Right lobe of liver (tissue), 6 donors: ENCODE measurements at regions not wholly inside any gene's neighbourhood (a gene's known extent, or its start where the extent isn't known, plus 50 kb on each side); places are given as distances from the start of the nearest gene placed in this dataset.

Source experiments
- ATAC-seq, 4 donors: fragments of 200-7000 bp; cut with Tn5 transposase; one replicate each; pipeline ENCODE4 v1.9.1; 2020; ENCODE audit warnings: mild to moderate bottlenecking in 4 of 4, moderate library complexity in 4 of 4
- DNase-seq, 3 donors: peaks; one replicate each; pipeline ENCODE4 v3.0.0-alpha.2; 2020
- H3K27ac ChIP-seq, 3 donors: fragments of 200-600 bp; one replicate each; pipeline ENCODE4 v1.8.0; 2022
- H3K27me3 ChIP-seq, 2 donors: fragments of 200-600 bp; one replicate each; pipeline ENCODE4 v1.8.0; 2022
- H3K36me3 ChIP-seq, 4 donors: fragments of 200-600 bp; sonication (generic) in 1 of 4; one replicate each; pipeline versions ENCODE4 v1.5.1 to v1.8.0; 2017 to 2022; ENCODE audit warnings: control low read depth in 1 of 4
- H3K4me1 ChIP-seq, 4 donors: fragments of 200-600 bp; sonication (generic) in 1 of 4; one replicate each; pipeline versions ENCODE4 v1.5.1 to v1.8.0; 2017 to 2022; ENCODE audit warnings: control low read depth in 1 of 4
- H3K4me3 ChIP-seq, 3 donors: fragments of 200-600 bp; one replicate each; pipeline ENCODE4 v1.8.0; 2022
- H3K9me3 ChIP-seq, 4 donors: fragments of 200-600 bp; sonication (generic) in 1 of 4; one replicate each; pipeline versions ENCODE4 v1.5.1 to v1.8.0; 2017 to 2022; ENCODE audit warnings: control low read depth in 1 of 4
- POLR2A ChIP-seq: fragments of 450-650 bp; IDR thresholded peaks from one replicate; pipeline ENCODE4 v1.6.1; 2017; ENCODE audit warnings: antibody characterized with exemption, mild to moderate bottlenecking
- WGBS: methylation state at CpG from one replicate; pipeline ENCODE4 v1.1.6; 2018; ENCODE audit warnings: low coverage, low lambda C conversion rate; ENCODE audit not compliant: insufficient coverage; ENCODE audit errors: missing lambda C conversion rate; 5-methylcytosine and 5-hydroxymethylcytosine counted together
- intact Hi-C, 2 donors: fragments of 100-400 bp; cut with DNase I; formaldehyde crosslinking; loops; one replicate each; pipeline versions ENCODE4 v1.11.2 to v1.14.1; 2022
- TF ChIP-seq, protein P1 (sequence below), 4 donors: fragments of 200-600 bp in 3 of 4; fragments of 450-650 bp in 1 of 4; IDR thresholded peaks; one replicate each; pipeline versions ENCODE4 v1.5.1 to v1.8.0; 2016 to 2022; ENCODE audit warnings: antibody characterized with exemption in 4 of 4, mild to moderate bottlenecking in 2 of 4
- donor health status: DM: no; HTN: yes; CAD: no.
- donor health status: DM: no; HTN: no; CAD: no.
- donor health status: DM: no; HTN: no; CAD: no.
- donor health status: DM: no; HTN: yes; CAD: no.
- donor health status: DM: no; HTN: yes; CAD: no.

DNA sequence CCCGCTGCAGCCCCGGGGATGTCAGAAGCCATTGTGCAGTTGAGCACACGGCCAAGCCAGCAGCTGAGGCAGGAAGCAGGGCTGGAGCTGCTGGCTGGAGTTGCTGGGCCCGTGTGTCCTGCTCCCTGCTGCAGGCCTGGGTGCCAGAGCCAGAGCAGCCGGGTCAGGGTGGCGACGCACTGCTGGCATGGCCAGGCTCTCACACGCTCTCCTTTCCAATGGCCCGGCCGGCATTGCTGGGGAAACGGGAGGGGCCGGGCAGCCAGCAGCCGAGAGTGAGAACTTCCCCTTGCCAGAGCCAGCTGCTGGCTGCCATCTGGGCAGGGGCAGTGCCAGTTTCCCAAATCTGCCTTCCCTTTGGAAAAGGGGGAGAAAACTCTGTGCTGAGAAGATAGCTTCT is 82.4 kb upstream of the PROX1 start:
- ATAC-seq (peak in 2 of 4 donors; percentile 13 to 14), DNase-seq (no peak)
- Histone ChIP-seq H3K36me3 (no peaks in the 10 kb centered on the region), H3K27me3 (no peaks in the 10 kb centered on the region), H3K27ac (no peak overlapping the region), H3K4me1 (no peaks in the 10 kb centered on the region), H3K4me3 (no peak overlapping the region), H3K9me3 (no peaks in the 10 kb centered on the region)
- intact Hi-C loops = no loop called here
- 40% methylated on average over 1 of the region's 13 CpGs for WGBS
- no peak for TF ChIP-seq POLR2A
- TF ChIP-seq, protein P1, sequence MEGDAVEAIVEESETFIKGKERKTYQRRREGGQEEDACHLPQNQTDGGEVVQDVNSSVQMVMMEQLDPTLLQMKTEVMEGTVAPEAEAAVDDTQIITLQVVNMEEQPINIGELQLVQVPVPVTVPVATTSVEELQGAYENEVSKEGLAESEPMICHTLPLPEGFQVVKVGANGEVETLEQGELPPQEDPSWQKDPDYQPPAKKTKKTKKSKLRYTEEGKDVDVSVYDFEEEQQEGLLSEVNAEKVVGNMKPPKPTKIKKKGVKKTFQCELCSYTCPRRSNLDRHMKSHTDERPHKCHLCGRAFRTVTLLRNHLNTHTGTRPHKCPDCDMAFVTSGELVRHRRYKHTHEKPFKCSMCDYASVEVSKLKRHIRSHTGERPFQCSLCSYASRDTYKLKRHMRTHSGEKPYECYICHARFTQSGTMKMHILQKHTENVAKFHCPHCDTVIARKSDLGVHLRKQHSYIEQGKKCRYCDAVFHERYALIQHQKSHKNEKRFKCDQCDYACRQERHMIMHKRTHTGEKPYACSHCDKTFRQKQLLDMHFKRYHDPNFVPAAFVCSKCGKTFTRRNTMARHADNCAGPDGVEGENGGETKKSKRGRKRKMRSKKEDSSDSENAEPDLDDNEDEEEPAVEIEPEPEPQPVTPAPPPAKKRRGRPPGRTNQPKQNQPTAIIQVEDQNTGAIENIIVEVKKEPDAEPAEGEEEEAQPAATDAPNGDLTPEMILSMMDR (IDR thresholded peaks at IDR 0.05) = no peak

DNA sequence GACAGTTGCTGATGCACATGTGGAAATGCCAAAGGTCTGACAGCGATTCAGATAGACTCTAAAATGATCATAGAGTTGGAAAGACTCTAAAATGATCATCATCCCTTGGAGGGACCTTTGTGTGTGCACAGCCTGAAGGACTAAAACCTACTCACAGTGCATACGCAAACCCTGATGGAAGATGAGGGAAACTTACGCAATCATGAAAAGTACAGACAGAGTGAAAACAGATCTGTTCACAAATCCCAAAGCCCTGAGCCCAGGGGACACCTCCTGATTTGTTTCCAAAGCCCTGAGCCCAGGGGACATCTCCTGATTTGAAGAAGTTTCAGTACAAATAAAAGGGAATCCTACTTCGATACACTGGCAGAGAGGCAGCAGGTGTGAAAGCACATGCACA is 79.3 kb upstream of the PROX1 start:
- ATAC-seq (no peak), DNase-seq (no peak)
- no peak overlapping the region for H3K4me3 ChIP-seq
- no peaks in the 10 kb centered on the region for H3K36me3 ChIP-seq
- H3K4me1 ChIP-seq = no peaks in the 10 kb centered on the region
- intact Hi-C loops = no loop called here
- no peaks in the 10 kb centered on the region for H3K9me3 ChIP-seq
- TF ChIP-seq POLR2A = no peak
- TF ChIP-seq, protein P1 (IDR thresholded peaks at IDR 0.05) = no peak
- 100% methylated on average over 2 of the region's 4 CpGs for WGBS
- H3K27ac ChIP-seq = no peak overlapping the region
- no peaks in the 10 kb centered on the region for H3K27me3 ChIP-seq

DNA sequence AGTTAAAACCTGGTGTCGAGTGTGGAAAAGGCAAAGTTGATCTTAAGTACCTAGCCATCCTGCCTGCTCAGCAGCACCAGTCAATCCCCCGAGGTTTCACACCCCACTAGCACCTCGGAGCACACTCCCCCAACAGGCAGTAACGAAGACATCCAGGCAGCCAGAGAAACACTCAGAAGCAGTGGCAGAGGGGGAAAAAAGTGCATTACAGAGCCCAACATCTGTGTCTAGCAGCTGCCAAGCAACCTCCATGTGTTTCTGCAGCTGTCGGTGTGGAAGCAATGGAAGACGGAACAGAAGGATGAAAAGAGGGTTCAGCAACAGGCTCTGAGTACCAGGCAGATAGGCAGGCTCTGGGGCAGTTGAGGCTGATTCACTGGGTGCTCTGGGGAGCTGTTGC is 73.4 kb upstream of the PROX1 start:
- Histone ChIP-seq H3K4me3 (no peak overlapping the region), H3K27me3 (no peaks in the 10 kb centered on the region), H3K27ac (no peak overlapping the region), H3K9me3 (no peaks in the 10 kb centered on the region), H3K4me1 (no peaks in the 10 kb centered on the region), H3K36me3 (no peaks in the 10 kb centered on the region)
- intact Hi-C loops = no loop called here
- DNase-seq = no peak
- TF ChIP-seq POLR2A = no peak
- TF ChIP-seq, protein P1 (IDR thresholded peaks at IDR 0.05) = no peak
- whole genome bisulfite sequencing = 63% methylated on average over 4 of the region's 6 CpGs
- ATAC-seq = no peak

DNA sequence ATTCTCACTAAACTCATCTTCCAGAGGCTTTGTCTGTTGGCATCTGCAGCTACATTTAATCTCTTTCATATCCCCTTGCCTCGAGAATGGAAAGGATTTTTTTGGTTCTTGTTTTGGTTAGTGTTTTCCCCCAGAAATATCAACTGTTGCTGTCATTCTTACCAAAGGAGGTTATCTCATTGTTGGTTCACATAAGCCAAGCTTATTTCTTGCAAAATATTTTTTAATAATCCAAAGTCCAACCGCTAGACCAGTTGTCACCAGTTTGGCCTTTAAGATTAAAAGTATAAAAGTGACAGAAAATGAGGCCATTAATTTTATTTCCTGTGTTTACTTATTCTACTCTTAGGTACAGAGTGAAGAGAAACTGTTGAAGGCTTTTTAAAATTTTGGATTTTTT is 66.5 kb upstream of the PROX1 start:
- Histone ChIP-seq H3K4me3 (no peak overlapping the region), H3K9me3 (no peaks in the 10 kb centered on the region), H3K4me1 (peaks cover 0 to 18% (median 0%) of the 10 kb centered on the region in 4 donors), H3K27me3 (no peaks in the 10 kb centered on the region), H3K36me3 (no peaks in the 10 kb centered on the region), H3K27ac (peak overlapping the region in 2 of 3 donors; percentile 13 to 73)
- ATAC-seq = peak; percentile 47 to 83 (median 78)
- DNase-seq = no peak
- TF ChIP-seq, protein P1 (IDR thresholded peaks at IDR 0.05) = no peak
- no peak for TF ChIP-seq POLR2A
- WGBS = 15% methylated on average over 2 of the region's 2 CpGs
- intact Hi-C loops = no loop called here

DNA sequence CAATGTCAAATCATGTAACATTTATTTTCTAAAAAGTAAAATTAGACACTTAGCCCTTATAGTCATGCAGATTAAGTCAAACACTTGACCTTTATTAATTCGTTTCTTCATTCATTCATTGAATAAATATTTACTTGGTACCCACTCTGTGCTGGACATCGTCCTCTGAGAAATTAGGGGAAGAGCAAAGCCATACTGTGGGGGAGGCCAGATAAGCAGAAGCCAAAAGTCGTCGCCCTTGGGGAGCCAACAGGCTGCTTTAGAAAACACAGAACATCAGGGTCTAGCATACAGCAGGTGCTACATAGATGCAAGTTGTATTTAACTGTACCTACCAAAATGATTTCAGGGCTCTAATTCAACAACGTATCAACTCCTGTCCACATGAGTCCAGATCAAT is 66.1 kb upstream of the PROX1 start:
- Histone ChIP-seq H3K4me1 (peaks cover 0 to 18% (median 0%) of the 10 kb centered on the region in 4 donors), H3K9me3 (no peaks in the 10 kb centered on the region), H3K27me3 (no peaks in the 10 kb centered on the region), H3K4me3 (no peak overlapping the region), H3K36me3 (no peaks in the 10 kb centered on the region), H3K27ac (peak overlapping the region in 2 of 3 donors; percentile 13 to 73)
- intact Hi-C loops = no loop called here
- WGBS = 29% methylated on average over 5 of the region's 5 CpGs
- DNase-seq (no peak), ATAC-seq (peak; percentile 37 to 79 (median 67))
- TF ChIP-seq, protein P1 (IDR thresholded peaks at IDR 0.05) = no peak
- no peak for TF ChIP-seq POLR2A
